HFFc6 (cell line): ENCODE measurements at regions not wholly inside any gene's neighbourhood (a gene's known extent, or its start where the extent isn't known, plus 50 kb on each side); places are given as distances from the start of the nearest gene placed in this dataset.

ENCODE experiments used
- DNase-seq: peaks from one replicate; pipeline ENCODE4 v3.0.0-alpha.2; 2018
- H3K27ac Mint-ChIP-seq: 2 replicates; pipeline ENCODE4 v1.8.0; 2020; ENCODE audit warnings: mild to moderate bottlenecking, mixed read lengths
- H3K27me3 Mint-ChIP-seq: 2 replicates; pipeline ENCODE4 v1.8.0; 2021; ENCODE audit warnings: mild to moderate bottlenecking, moderate library complexity, mixed read lengths; ENCODE audit not compliant: insufficient read depth
- H3K36me3 Mint-ChIP-seq: 2 replicates; pipeline ENCODE4 v1.8.0; 2021; ENCODE audit warnings: low read depth, mixed read lengths
- H3K4me1 Mint-ChIP-seq: 2 replicates; pipeline ENCODE4 v1.8.0; 2020; ENCODE audit warnings: low read depth, mixed read lengths
- H3K4me3 Mint-ChIP-seq: 2 replicates; pipeline ENCODE4 v1.8.0; 2020; ENCODE audit warnings: mild to moderate bottlenecking, moderate library complexity, mixed read lengths
- H3K9me3 Mint-ChIP-seq: 2 replicates; pipeline ENCODE4 v1.8.0; 2020; ENCODE audit warnings: mild to moderate bottlenecking, mixed read lengths
- TF ChIP-seq, protein P1 (sequence below): fragments of 200-600 bp; sonication (generic); IDR thresholded peaks from 2 replicates; pipeline ENCODE4 v1.5.0; 2021; ENCODE audit warnings: antibody characterized with exemption, mild to moderate bottlenecking

GRCh38 chr13:21767032-21767431 is 96.2 kb downstream of the FGF9 start:
- peaks cover 23% of the 10 kb centered on the region; the same call in 1 of the 2 replicates for H3K9me3 Mint-ChIP-seq
- no peaks in the 10 kb centered on the region for H3K36me3 Mint-ChIP-seq
- no peak overlapping the region for H3K27ac Mint-ChIP-seq
- no peaks in the 10 kb centered on the region for H3K4me1 Mint-ChIP-seq
- no peaks in the 10 kb centered on the region for H3K27me3 Mint-ChIP-seq
- TF ChIP-seq, protein P1, sequence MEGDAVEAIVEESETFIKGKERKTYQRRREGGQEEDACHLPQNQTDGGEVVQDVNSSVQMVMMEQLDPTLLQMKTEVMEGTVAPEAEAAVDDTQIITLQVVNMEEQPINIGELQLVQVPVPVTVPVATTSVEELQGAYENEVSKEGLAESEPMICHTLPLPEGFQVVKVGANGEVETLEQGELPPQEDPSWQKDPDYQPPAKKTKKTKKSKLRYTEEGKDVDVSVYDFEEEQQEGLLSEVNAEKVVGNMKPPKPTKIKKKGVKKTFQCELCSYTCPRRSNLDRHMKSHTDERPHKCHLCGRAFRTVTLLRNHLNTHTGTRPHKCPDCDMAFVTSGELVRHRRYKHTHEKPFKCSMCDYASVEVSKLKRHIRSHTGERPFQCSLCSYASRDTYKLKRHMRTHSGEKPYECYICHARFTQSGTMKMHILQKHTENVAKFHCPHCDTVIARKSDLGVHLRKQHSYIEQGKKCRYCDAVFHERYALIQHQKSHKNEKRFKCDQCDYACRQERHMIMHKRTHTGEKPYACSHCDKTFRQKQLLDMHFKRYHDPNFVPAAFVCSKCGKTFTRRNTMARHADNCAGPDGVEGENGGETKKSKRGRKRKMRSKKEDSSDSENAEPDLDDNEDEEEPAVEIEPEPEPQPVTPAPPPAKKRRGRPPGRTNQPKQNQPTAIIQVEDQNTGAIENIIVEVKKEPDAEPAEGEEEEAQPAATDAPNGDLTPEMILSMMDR, result no peak
- no peak overlapping the region for H3K4me3 Mint-ChIP-seq
- DNase-seq, result no peak

- TF ChIP-seq, protein P1, result no peak
- Mint-ChIP-seq H3K27ac (no peak overlapping the region), H3K27me3 (no peaks in the 10 kb centered on the region; the same call in 1 of the 2 replicates), H3K4me1 (no peaks in the 10 kb centered on the region), H3K9me3 (peaks cover 27% of the 10 kb centered on the region; the same call in 1 of the 2 replicates), H3K4me3 (no peak overlapping the region), H3K36me3 (no peaks in the 10 kb centered on the region)
- DNase-seq, result no peak
Measured at GRCh38 chr13:21771075-21771474, 100.2 kb downstream of the FGF9 start.

- DNase-seq, result no peak
- no peak overlapping the region for H3K4me3 Mint-ChIP-seq
- 0 out of 2 replicates have a peak, but pooled peaks cover 4% of the 10 kb centered on the region for H3K36me3 Mint-ChIP-seq
- H3K27ac Mint-ChIP-seq, result no peak overlapping the region
- H3K27me3 Mint-ChIP-seq, result no peaks in the 10 kb centered on the region; the same call in 1 of the 2 replicates
- no peaks in the 10 kb centered on the region for H3K4me1 Mint-ChIP-seq
- peaks cover 31% of the 10 kb centered on the region for H3K9me3 Mint-ChIP-seq
- TF ChIP-seq, protein P1, result no peak
Measured at GRCh38 chr13:21777166-21777565, 106.3 kb downstream of the FGF9 start.

GRCh38 chr13:21777813-21778212 is 106.9 kb downstream of the FGF9 start:
- DNase-seq, result no peak
- no peaks in the 10 kb centered on the region for H3K4me1 Mint-ChIP-seq
- no peaks in the 10 kb centered on the region; the same call in 1 of the 2 replicates for H3K27me3 Mint-ChIP-seq
- H3K27ac Mint-ChIP-seq, result no peak overlapping the region
- TF ChIP-seq, protein P1, result no peak
- 0 out of 2 replicates have a peak, but pooled peaks cover 4% of the 10 kb centered on the region for H3K36me3 Mint-ChIP-seq
- no peak overlapping the region for H3K4me3 Mint-ChIP-seq
- H3K9me3 Mint-ChIP-seq, result peaks cover 31% of the 10 kb centered on the region

- Mint-ChIP-seq H3K27me3 (no peaks in the 10 kb centered on the region), H3K36me3 (0 out of 2 replicates have a peak, but pooled peaks cover 4% of the 10 kb centered on the region)
Measured at GRCh38 chr13:21782736-21783135, 111.9 kb downstream of the FGF9 start.

More at GRCh38 chr13:21782736-21783135, 111.9 kb downstream of the FGF9 start:
- no peak for DNase-seq
- Mint-ChIP-seq H3K4me1 (no peaks in the 10 kb centered on the region), H3K4me3 (no peak overlapping the region), H3K27ac (no peak overlapping the region), H3K9me3 (peaks cover 35% of the 10 kb centered on the region)
- TF ChIP-seq, protein P1, result no peak
